SK-N-MC (cell line): ENCODE measurements at regions not wholly inside any gene's neighbourhood (a gene's known extent, or its start where the extent isn't known, plus 50 kb on each side); places are given as distances from the start of the nearest gene placed in this dataset.

Experiments
- EZH2 ChIP-seq: fragments of 200-600 bp; sonication (generic); IDR thresholded peaks from one replicate; pipeline ENCODE4 v1.6.1; 2017; ENCODE audit warnings: antibody characterized with exemption
- FOXP2 ChIP-seq: optimal IDR thresholded peaks from 2 replicates; pipeline ENCODE3; 2011; ENCODE audit warnings: mild to moderate bottlenecking, moderate library complexity; ENCODE audit not compliant: insufficient read depth; ENCODE audit errors: extremely low read length, control extremely low read depth
- POLR2AphosphoS5 ChIP-seq: IDR thresholded peaks from 2 replicates; pipeline ENCODE4 v1.6.1; 2012; ENCODE audit warnings: mild to moderate bottlenecking, low read depth, low read length, borderline replicate concordance

DNA sequence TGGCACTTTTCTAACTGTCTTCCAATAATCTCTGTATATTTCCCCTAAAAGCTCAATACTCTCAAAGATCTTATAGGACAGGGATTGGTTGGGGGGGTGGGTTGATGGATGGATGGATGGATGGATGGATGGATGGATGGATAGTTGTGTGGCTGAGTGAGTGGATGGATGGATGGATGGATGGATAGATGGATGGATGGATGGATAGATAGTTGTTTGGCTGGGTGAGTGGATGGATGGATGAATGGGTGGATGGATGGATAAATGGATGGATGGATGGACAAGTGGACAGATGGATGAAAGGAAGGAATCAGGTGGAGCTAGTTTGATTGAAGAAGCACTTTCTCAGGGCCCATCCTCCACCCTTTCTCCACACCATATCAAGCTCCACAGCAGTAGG is 388.8 kb downstream of the CDC5L start:
- TF ChIP-seq EZH2 (no peak), POLR2AphosphoS5 (no peak), FOXP2 (no peak)
